SHP77 (cell line): ENCODE measurements at regions not wholly inside any gene's neighbourhood (a gene's known extent, or its start where the extent isn't known, plus 50 kb on each side); places are given as distances from the start of the nearest gene placed in this dataset.

Source experiments
- DNase-seq, 2 experiments: peaks; one replicate each; lab custom pipeline; 2025; lab: John Stamatoyannopoulos, UW

GRCh38 chr7:84412161-84412969 is 217.8 kb upstream of the SEMA3A start:
- no peak for DNase-seq

DNA sequence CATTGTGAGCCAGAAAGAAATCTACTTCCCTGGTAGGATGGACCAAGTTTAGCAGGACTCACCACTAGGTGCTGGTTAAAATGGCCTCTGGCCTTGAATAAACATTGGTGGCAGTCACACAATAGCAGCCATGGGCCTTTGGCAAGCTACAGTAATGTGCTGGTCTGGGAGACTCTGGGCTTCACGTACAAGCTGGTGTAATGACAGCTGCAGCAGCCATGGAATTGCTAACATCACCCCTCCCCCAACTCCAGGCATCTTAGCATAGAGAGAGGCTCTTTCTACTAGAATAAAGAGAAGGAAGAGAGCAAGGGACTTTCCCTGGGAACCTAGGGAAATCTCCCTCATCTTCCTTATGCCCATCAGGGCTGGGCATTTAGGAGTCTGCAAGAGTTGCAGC is 205.1 kb upstream of the SEMA3A start:
- DNase-seq, result peak in 1 of 2 experiments; percentile 13

DNA sequence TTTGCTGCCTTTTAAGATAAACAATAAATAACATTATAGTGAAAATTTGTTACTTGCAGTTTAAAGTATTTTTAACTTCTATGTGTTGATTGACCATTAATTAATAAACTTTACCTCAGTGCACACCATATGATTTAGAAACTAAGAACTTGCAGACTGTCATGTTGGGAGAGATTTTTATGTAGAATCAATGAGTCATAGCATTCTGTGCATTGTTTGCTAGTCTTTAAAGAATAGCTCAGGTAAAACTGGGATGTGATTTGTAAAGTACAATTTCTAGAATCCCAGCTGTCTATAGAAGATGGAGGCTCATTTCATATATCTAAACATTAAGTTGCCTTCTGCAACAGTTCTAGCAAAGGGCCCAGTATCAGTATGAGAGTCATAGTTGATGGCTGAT is 199.6 kb upstream of the SEMA3A start:
- no peak for DNase-seq

GRCh38 chr7:84393786-84394185 is 199.2 kb upstream of the SEMA3A start:
- DNase-seq, result no peak

DNA sequence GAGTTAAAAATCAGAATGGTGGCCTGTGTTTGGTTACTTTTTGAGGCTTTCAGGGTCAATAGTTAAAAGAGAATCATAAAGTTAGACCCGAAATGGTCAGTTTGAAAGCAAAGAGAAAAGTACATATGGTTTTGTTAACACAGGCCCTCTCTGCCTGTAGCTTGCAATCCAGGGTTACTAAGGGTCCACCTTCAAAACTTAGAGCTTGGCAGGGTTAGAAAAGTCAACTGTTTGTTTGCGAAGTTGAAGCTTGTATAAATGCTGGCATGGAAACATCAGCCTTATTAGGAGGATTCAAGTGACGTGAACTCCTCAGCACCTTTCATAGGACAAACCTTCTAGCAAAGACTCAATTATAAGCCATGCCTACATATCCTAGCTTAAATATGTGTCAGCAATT is 196.3 kb upstream of the SEMA3A start:
- no peak for DNase-seq

DNA sequence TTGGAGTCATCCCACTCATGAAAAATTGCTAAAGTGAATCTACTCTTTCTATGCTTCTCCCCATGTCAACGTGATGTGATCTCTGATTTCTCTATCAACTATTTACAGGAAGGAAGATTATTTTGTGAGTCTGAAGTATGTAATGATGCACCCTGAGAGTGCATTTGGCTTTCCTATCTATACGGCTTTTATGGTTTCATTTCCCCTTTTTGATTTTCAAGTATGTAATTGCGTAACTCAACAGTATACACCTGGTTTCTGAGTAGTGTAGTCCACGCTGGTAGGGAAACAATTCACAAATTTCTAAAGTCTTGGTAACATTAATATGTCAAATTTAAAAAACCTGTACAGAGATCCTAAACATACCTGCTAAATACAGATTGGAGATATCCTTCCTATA is 194.7 kb upstream of the SEMA3A start:
- DNase-seq, result no peak

GRCh38 chr7:84387595-84387994 is 193.0 kb upstream of the SEMA3A start:
- DNase-seq, result no peak

DNA sequence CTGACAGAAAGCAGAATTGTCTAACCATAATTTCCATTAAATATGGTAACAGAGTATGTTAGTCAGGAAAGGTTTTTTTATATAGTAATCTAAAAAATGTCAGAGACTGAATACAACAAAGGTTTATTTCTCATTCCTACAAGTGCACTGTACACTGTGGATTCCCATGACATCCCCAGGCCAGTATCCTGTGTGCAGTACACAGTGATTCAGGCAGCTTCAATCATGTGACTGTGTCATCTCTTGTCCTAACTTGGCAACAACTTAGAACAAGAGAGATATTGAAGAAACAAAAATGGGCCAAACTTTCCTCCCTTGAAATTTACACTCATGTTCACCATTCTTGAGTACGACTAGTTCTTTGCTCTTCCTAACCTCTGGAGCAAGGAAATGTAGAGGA is 189.8 kb upstream of the SEMA3A start:
- DNase-seq, result no peak

DNA sequence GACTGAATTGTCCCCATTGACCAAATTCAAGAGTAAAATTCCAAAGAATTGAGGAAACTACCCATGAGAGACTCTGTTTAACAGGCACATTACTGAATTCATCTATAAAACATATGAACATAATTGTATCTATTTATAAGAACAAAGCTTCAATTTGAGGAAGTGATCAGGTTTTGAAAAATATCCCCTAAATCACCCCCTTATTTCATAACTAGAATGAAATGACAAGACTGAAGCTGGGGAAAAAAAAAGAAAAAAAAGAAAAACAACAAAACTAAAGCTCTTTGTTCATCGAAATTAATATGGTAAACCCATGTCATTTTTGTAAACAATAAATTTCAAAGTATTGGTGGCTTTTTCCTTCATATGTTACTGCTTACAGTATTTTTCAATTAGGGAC is 184.9 kb upstream of the SEMA3A start:
- DNase-seq, result no peak

GRCh38 chr7:84372712-84373111 is 178.1 kb upstream of the SEMA3A start:
- no peak for DNase-seq

DNA sequence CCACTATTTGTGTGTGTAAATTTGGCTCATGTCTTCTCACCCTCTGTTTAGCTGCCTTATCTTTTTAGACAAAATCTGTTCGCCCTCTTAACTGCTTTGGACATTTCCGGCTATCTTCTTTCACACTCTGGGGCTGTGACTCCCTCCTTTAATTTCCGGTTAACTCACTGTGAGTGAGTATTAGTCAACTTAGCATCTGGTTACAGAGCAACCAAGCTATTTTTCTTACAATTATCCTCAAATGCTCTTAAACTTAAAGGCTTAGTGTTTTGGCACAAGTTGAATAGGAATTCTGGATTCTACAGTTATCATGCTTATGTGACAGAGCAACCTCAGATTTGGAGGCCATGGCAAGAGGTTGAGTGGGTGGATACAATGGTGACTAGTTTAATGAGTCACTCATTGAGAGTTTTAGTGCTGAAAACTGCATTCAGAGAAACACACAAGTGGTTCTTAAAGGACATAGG is 177.6 kb upstream of the SEMA3A start:
- no peak for DNase-seq

- no peak for DNase-seq
Observed at GRCh38 chr7:84370114-84370513, 175.5 kb upstream of the SEMA3A start.

DNA sequence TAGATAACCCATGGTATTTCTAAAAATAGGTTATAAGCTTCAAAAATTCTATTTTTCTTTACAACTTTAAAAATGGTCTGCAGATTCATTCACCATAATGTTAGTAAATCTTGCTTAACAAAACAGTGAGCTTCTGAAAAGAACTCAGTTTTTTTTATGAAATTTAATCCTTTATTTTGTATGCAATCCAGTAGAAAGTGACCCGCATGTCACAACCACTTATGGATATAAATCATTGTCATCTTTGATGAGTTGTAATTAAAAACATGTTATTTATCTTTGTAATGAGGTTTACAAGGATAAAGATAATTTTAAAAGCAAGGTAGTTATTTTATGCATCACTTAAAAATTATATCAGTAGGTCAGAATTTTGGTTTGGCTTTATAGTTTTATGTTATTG is 173.5 kb upstream of the SEMA3A start:
- no peak for DNase-seq

DNA sequence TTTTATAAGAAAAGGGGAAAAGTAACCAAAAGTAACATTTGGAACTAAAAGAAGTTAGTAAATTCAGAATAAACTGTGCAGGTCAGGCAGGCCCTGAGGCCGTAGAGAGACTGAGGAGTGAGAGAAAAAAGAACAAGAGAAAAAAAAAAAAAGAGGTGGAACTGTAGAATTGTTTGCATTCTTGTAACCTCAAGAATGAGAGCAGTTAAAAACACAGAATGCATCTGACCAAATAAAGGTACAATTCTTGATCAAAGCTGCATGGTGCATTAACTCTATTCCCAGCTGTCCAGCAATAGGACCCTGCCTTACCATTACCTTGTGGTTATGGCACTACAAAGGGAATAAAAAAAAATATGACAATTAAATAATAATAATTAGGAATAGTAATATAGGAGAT is 170.1 kb upstream of the SEMA3A start:
- DNase-seq, result no peak

DNA sequence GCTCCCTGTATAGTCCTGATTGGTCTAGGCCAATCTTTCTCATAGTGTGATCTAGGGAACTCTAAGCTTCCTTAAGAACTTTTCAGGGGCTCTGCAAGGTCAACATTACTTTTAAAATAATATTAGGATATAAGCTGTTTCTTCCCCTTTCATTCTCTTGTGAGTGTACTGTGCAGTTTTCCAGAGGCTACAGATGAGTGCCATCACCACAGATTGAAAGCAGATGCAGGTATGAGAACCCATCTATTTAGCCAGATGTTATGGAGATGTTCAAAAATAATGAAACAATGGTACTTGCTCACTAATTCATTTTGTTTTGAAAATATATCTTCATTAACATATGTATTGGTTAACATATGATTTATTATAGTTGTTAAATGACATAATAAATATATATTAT is 169.2 kb upstream of the SEMA3A start:
- no peak for DNase-seq

DNA sequence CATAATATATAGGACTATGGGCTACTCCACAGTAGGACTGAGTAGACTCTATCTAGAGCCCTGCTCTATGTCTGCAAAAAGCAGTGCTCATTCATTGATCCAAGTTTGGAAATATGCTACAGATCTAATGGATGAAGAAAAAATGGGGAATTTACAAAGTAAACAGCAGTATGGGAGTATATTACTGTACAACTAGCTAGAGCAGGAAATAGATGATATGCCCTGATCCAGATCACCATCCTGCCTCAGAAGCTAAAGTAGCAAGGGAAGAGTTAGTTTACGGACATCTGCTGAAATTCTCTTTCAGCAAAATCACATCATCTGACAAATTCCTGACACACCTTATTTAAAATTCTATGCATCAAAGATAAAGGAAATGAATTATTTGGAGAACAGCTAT is 168.2 kb upstream of the SEMA3A start:
- no peak for DNase-seq

- DNase-seq, result no peak
Observed at GRCh38 chr7:84362360-84362759, 167.8 kb upstream of the SEMA3A start.

GRCh38 chr7:84354866-84355265 is 160.3 kb upstream of the SEMA3A start:
- DNase-seq, result no peak

GRCh38 chr7:84354030-84354429 is 159.4 kb upstream of the SEMA3A start:
- DNase-seq, result no peak

DNA sequence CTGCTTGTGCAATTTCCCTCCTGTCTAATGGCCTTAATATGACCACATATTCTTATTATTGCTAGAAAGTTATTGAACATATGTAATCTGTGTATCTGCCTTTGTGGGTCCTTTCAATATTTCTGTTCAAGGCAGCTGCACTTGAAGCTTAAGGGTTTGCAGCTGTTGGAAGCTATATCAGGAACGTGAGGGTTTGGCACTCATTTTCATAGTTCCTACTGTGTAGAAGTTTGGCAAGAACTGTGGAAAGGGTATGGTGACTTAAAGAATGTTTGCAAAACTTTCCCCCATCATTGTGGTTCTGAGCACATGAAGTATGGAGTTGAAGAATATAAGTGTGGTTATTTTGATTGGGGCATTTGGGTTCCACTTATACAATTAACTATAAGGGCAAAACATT is 144.7 kb upstream of the SEMA3A start:
- no peak for DNase-seq

GRCh38 chr7:84337429-84337828 is 142.8 kb upstream of the SEMA3A start:
- no peak for DNase-seq

- DNase-seq, result no peak
Observed at GRCh38 chr7:84336766-84337165, 142.2 kb upstream of the SEMA3A start.

GRCh38 chr7:84336303-84336702 is 141.7 kb upstream of the SEMA3A start:
- no peak for DNase-seq

- DNase-seq, result no peak
Observed at GRCh38 chr7:84331616-84332015, 137.0 kb upstream of the SEMA3A start.
